ENCODE measurements at regions not wholly inside any gene's neighbourhood (a gene's known extent, or its start where the extent isn't known, plus 50 kb on each side); places are given as distances from the start of the nearest gene placed in this dataset.
"Not testable (repeated sequence)": the region's sequence is repeated elsewhere in the genome, so short reads cannot be mapped to it uniquely, and the experiment has no call there.

- TF ChIP-seq CTCF (IDR thresholded peaks at IDR 0.05; ENCODE audit: insufficient read depth, low read depth, low read length) = no peak
- DNase-seq (ENCODE audit: low read depth) = no peak
- no peak overlapping the region for H3K4me3 ChIP-seq (ENCODE audit: low read depth, low read length)
Measured at GRCh38 chr1:197995408-197996258, 78.5 kb downstream of the LHX9 start.

- DNase-seq (ENCODE audit: low read depth); H3K4me3 ChIP-seq (ENCODE audit: low read depth, low read length): not testable (repeated sequence)
Measured at GRCh38 chr1:197996259-197996512, 79.0 kb downstream of the LHX9 start.

- H3K4me3 ChIP-seq (ENCODE audit: low read depth, low read length) = no peak overlapping the region
- no peak for TF ChIP-seq CTCF (IDR thresholded peaks at IDR 0.05; ENCODE audit: insufficient read depth, low read depth, low read length)
- no peak for DNase-seq (ENCODE audit: low read depth)
Measured at GRCh38 chr1:197998110-197998509, 80.9 kb downstream of the LHX9 start.

- H3K4me3 ChIP-seq (ENCODE audit: low read depth, low read length) = no peak overlapping the region
- no peak for TF ChIP-seq CTCF (IDR thresholded peaks at IDR 0.05; ENCODE audit: insufficient read depth, low read depth, low read length)
- no peak for DNase-seq (ENCODE audit: low read depth)
Measured at GRCh38 chr1:198001776-198002408, 84.7 kb downstream of the LHX9 start.

- no peak for DNase-seq (ENCODE audit: low read depth)
- H3K4me3 ChIP-seq (ENCODE audit: low read depth, low read length) = no peak overlapping the region
- no peak for TF ChIP-seq CTCF (IDR thresholded peaks at IDR 0.05; ENCODE audit: insufficient read depth, low read depth, low read length)
Measured at GRCh38 chr1:198003468-198003867, 86.3 kb downstream of the LHX9 start.

- H3K4me3 ChIP-seq (ENCODE audit: low read depth, low read length) = no peak overlapping the region
- TF ChIP-seq CTCF (IDR thresholded peaks at IDR 0.05; ENCODE audit: insufficient read depth, low read depth, low read length) = no peak
- DNase-seq (ENCODE audit: low read depth) = no peak
Measured at GRCh38 chr1:198007011-198007410, 89.8 kb downstream of the LHX9 start.

GRCh38 chr1:198007687-198008607 is 90.8 kb downstream of the LHX9 start:
- no peak for TF ChIP-seq CTCF (IDR thresholded peaks at IDR 0.05; ENCODE audit: insufficient read depth, low read depth, low read length)
- H3K4me3 ChIP-seq (ENCODE audit: low read depth, low read length) = no peak overlapping the region
- DNase-seq (ENCODE audit: low read depth) = no peak
